GM19035 (cell line): ENCODE measurements at regions not wholly inside any gene's neighbourhood (a gene's known extent, or its start where the extent isn't known, plus 50 kb on each side); places are given as distances from the start of the nearest gene placed in this dataset.
A peak's percentile ranks its signal among the peaks of the same experiment; 100 is the strongest.

ENCODE experiments used
- ATAC-seq: cut with Tn5 transposase; IDR thresholded peaks from one replicate; pipeline ENCODE4 v1.9.1; 2021; ENCODE audit not compliant: unreplicated experiment

GRCh38 chr4:159723341-159724048 is 620.6 kb downstream of the RAPGEF2 start:
- ATAC-seq, result no peak

- no peak for ATAC-seq
Observed at GRCh38 chr4:159725571-159725970, 622.7 kb downstream of the RAPGEF2 start.

GRCh38 chr4:159735281-159736207 is 632.7 kb downstream of the RAPGEF2 start:
- no peak for ATAC-seq

GRCh38 chr4:159736411-159736810 is 633.5 kb downstream of the RAPGEF2 start:
- no peak for ATAC-seq

- ATAC-seq, result no peak
Observed at GRCh38 chr4:159743971-159744370, 641.1 kb downstream of the RAPGEF2 start.

GRCh38 chr4:159747983-159748382 is 645.1 kb downstream of the RAPGEF2 start:
- no peak for ATAC-seq

- no peak for ATAC-seq
Observed at GRCh38 chr4:159748834-159749444, 646.1 kb downstream of the RAPGEF2 start.

GRCh38 chr4:159757499-159757898 is 654.6 kb downstream of the RAPGEF2 start:
- ATAC-seq, result no peak

GRCh38 chr4:159758061-159758460 is 655.2 kb downstream of the RAPGEF2 start:
- ATAC-seq, result no peak

- ATAC-seq, result no peak
Observed at GRCh38 chr4:159762672-159763071, 659.8 kb downstream of the RAPGEF2 start.

GRCh38 chr4:159764343-159764952 is 661.6 kb downstream of the RAPGEF2 start:
- peak; percentile 90 for ATAC-seq

- no peak for ATAC-seq
Observed at GRCh38 chr4:159765382-159765781, 662.5 kb downstream of the RAPGEF2 start.

- no peak for ATAC-seq
Observed at GRCh38 chr4:159766241-159766640, 663.4 kb downstream of the RAPGEF2 start.

- ATAC-seq, result no peak
Observed at GRCh38 chr4:159767406-159767805, 664.5 kb downstream of the RAPGEF2 start.

GRCh38 chr4:159768016-159768415 is 665.1 kb downstream of the RAPGEF2 start:
- no peak for ATAC-seq

- ATAC-seq, result no peak
Observed at GRCh38 chr4:159770401-159770800, 667.5 kb downstream of the RAPGEF2 start.

GRCh38 chr4:159770969-159771368 is 668.1 kb downstream of the RAPGEF2 start:
- ATAC-seq, result no peak

GRCh38 chr4:159776961-159777360 is 674.1 kb downstream of the RAPGEF2 start:
- no peak for ATAC-seq

- ATAC-seq, result no peak
Observed at GRCh38 chr4:159777689-159778088, 674.8 kb downstream of the RAPGEF2 start.

GRCh38 chr4:159778298-159778697 is 675.4 kb downstream of the RAPGEF2 start:
- ATAC-seq, result no peak

GRCh38 chr4:159779716-159780115 is 676.8 kb downstream of the RAPGEF2 start:
- ATAC-seq, result no peak
